Tibial artery (tissue), 4 donors: ENCODE measurements at regions not wholly inside any gene's neighbourhood (a gene's known extent, or its start where the extent isn't known, plus 50 kb on each side); places are given as distances from the start of the nearest gene placed in this dataset.

ENCODE experiments used
- DNase-seq, 2 donors: peaks; one replicate each; pipeline ENCODE4 v3.0.0-alpha.2; 2019
- H3K27ac ChIP-seq, 2 donors: fragments of 200-600 bp; sonication (generic) in 1 of 2; 1 replicate in 1 of 2; 2 replicates in 1 of 2; pipeline ENCODE4 v1.5.1; 2018 to 2019; ENCODE audit warnings: mild to moderate bottlenecking in 1 of 2
- H3K27me3 ChIP-seq, 2 donors: fragments of 200-600 bp; sonication (generic) in 1 of 2; one replicate each; pipeline versions ENCODE4 v1.5.1 to v1.6.0; 2016 to 2019
- H3K36me3 ChIP-seq, 3 donors: fragments of 200-600 bp; sonication (generic) in 2 of 3; one replicate each; pipeline ENCODE4 v1.5.1; 2016 to 2019; ENCODE audit warnings: mild to moderate bottlenecking in 2 of 3
- H3K4me1 ChIP-seq, 4 donors: fragments of 200-600 bp; sonication (generic) in 2 of 4; 1 replicate in 3 of 4; 2 replicates in 1 of 4; pipeline ENCODE4 v1.5.1; 2016 to 2019
- H3K4me3 ChIP-seq, 2 donors: fragments of 200-600 bp; sonication (generic) in 1 of 2; 1 replicate in 1 of 2; 2 replicates in 1 of 2; pipeline ENCODE4 v1.5.1; 2018 to 2019; ENCODE audit warnings: mild to moderate bottlenecking in 2 of 2
- H3K9me3 ChIP-seq, 3 donors: fragments of 200-600 bp; sonication (generic) in 1 of 3; one replicate each; pipeline ENCODE4 v1.5.1; 2016 to 2019
- intact Hi-C: fragments of 100-400 bp; cut with DNase I; formaldehyde crosslinking; loops from one replicate; pipeline ENCODE4 v1.15.0; 2023; ENCODE audit warnings: low total_unique reads
- TF ChIP-seq, protein P1 (sequence below), 2 experiments: fragments of 200-600 bp in 1 of 2; fragments of 450-650 bp in 1 of 2; IDR thresholded peaks; one replicate each; pipeline ENCODE4 v1.5.1; 2017 to 2019; ENCODE audit warnings: antibody characterized with exemption in 2 of 2, mild to moderate bottlenecking in 1 of 2, moderate library complexity in 1 of 2

- Histone ChIP-seq H3K9me3 (no peaks in the 10 kb centered on the region), H3K27ac (no peak overlapping the region), H3K4me1 (no peaks in the 10 kb centered on the region), H3K36me3 (no peaks in the 10 kb centered on the region), H3K27me3 (no peaks in the 10 kb centered on the region), H3K4me3 (no peak overlapping the region)
- TF ChIP-seq, protein P1, sequence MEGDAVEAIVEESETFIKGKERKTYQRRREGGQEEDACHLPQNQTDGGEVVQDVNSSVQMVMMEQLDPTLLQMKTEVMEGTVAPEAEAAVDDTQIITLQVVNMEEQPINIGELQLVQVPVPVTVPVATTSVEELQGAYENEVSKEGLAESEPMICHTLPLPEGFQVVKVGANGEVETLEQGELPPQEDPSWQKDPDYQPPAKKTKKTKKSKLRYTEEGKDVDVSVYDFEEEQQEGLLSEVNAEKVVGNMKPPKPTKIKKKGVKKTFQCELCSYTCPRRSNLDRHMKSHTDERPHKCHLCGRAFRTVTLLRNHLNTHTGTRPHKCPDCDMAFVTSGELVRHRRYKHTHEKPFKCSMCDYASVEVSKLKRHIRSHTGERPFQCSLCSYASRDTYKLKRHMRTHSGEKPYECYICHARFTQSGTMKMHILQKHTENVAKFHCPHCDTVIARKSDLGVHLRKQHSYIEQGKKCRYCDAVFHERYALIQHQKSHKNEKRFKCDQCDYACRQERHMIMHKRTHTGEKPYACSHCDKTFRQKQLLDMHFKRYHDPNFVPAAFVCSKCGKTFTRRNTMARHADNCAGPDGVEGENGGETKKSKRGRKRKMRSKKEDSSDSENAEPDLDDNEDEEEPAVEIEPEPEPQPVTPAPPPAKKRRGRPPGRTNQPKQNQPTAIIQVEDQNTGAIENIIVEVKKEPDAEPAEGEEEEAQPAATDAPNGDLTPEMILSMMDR (IDR thresholded peaks at IDR 0.05) = no peak
- intact Hi-C loops = no loop called here
- DNase-seq = no peak
Measured at GRCh38 chr5:4373051-4373820, 766.9 kb upstream of the ADAMTS16 start.

GRCh38 chr5:4374866-4375265 lies 765.3 kb upstream of the ADAMTS16 start:
- Histone ChIP-seq H3K9me3 (no peaks in the 10 kb centered on the region), H3K4me3 (no peak overlapping the region), H3K4me1 (no peaks in the 10 kb centered on the region), H3K27me3 (no peaks in the 10 kb centered on the region), H3K36me3 (no peaks in the 10 kb centered on the region), H3K27ac (no peak overlapping the region)
- DNase-seq = no peak
- TF ChIP-seq, protein P1 (IDR thresholded peaks at IDR 0.05) = no peak
- intact Hi-C loops = no loop called here

- Histone ChIP-seq H3K4me3 (no peak overlapping the region), H3K9me3 (no peaks in the 10 kb centered on the region), H3K27ac (no peak overlapping the region), H3K36me3 (no peaks in the 10 kb centered on the region), H3K4me1 (no peaks in the 10 kb centered on the region), H3K27me3 (no peaks in the 10 kb centered on the region)
- no peak for DNase-seq
- intact Hi-C loops = no loop called here
- TF ChIP-seq, protein P1 (IDR thresholded peaks at IDR 0.05) = no peak
Measured at GRCh38 chr5:4375640-4376039, 764.5 kb upstream of the ADAMTS16 start.

- TF ChIP-seq, protein P1 (IDR thresholded peaks at IDR 0.05) = no peak
- Histone ChIP-seq H3K4me1 (no peaks in the 10 kb centered on the region), H3K27me3 (no peaks in the 10 kb centered on the region), H3K36me3 (no peaks in the 10 kb centered on the region), H3K9me3 (no peaks in the 10 kb centered on the region), H3K27ac (no peak overlapping the region), H3K4me3 (no peak overlapping the region)
- no peak for DNase-seq
- intact Hi-C loops = no loop called here
Measured at GRCh38 chr5:4383102-4383501, 757.0 kb upstream of the ADAMTS16 start.

- Histone ChIP-seq H3K27me3 (no peaks in the 10 kb centered on the region), H3K27ac (no peak overlapping the region), H3K4me1 (no peaks in the 10 kb centered on the region), H3K4me3 (no peak overlapping the region), H3K36me3 (no peaks in the 10 kb centered on the region), H3K9me3 (no peaks in the 10 kb centered on the region)
- intact Hi-C loops = no loop called here
- DNase-seq = no peak
- TF ChIP-seq, protein P1 (IDR thresholded peaks at IDR 0.05) = no peak
Measured at GRCh38 chr5:4383518-4384198, 756.5 kb upstream of the ADAMTS16 start.
